Left ventricle myocardium inferior (tissue), 1 donor: ENCODE measurements at regions not wholly inside any gene's neighbourhood (a gene's known extent, or its start where the extent isn't known, plus 50 kb on each side); places are given as distances from the start of the nearest gene placed in this dataset.

Experiments
- DNase-seq: peaks from one replicate; pipeline ENCODE4 v3.0.0-alpha.2; 2020
- H3K27ac ChIP-seq: fragments of 200-600 bp; replicated peaks from 2 replicates; pipeline ENCODE4 v1.8.0; 2021
- H3K27me3 ChIP-seq: fragments of 200-600 bp; 2 replicates; pipeline ENCODE4 v1.8.0; 2021; ENCODE audit warnings: low read depth
- H3K36me3 ChIP-seq: fragments of 200-600 bp; 2 replicates; pipeline ENCODE4 v1.8.0; 2021
- H3K4me1 ChIP-seq: fragments of 200-600 bp; 2 replicates; pipeline ENCODE4 v1.8.0; 2021
- H3K4me3 ChIP-seq: fragments of 200-600 bp; 2 replicates; pipeline ENCODE4 v1.8.0; 2021; ENCODE audit warnings: mild to moderate bottlenecking, moderate library complexity
- H3K9me3 ChIP-seq: fragments of 200-600 bp; replicated peaks from 2 replicates; pipeline ENCODE4 v1.8.0; 2021
- CTCF ChIP-seq: fragments of 200-600 bp; IDR thresholded peaks from 2 replicates; pipeline ENCODE4 v1.8.0; 2021; ENCODE audit warnings: antibody characterized with exemption, mild to moderate bottlenecking, borderline replicate concordance
- intact Hi-C: fragments of 100-400 bp; cut with micrococcal nuclease; formaldehyde crosslinking; loops from one replicate; pipeline ENCODE4 v1.11.0; 2022
- donor health status: DM: no; HTN: yes; CAD: no; lungs with severe emphysema.

- TF ChIP-seq CTCF, result no peak
- Histone ChIP-seq H3K9me3 (no peaks in the 10 kb centered on the region), H3K4me1 (peaks cover 12% of the 10 kb centered on the region), H3K27ac (peak overlapping the region; percentile 3), H3K36me3 (no peaks in the 10 kb centered on the region), H3K27me3 (no peaks in the 10 kb centered on the region), H3K4me3 (no peak overlapping the region)
- intact Hi-C loops, result no loop called here
- DNase-seq, result no peak
Observed at GRCh38 chr13:33934343-33934742, 116.4 kb downstream of the RFC3 start.

GRCh38 chr13:33934951-33935371 is 117.0 kb downstream of the RFC3 start:
- Histone ChIP-seq H3K4me3 (no peak overlapping the region), H3K36me3 (no peaks in the 10 kb centered on the region), H3K27me3 (no peaks in the 10 kb centered on the region), H3K4me1 (peaks cover 12% of the 10 kb centered on the region), H3K27ac (no peak overlapping the region), H3K9me3 (no peaks in the 10 kb centered on the region)
- no peak for DNase-seq
- TF ChIP-seq CTCF, result no peak
- intact Hi-C loops, result no loop called here

DNA sequence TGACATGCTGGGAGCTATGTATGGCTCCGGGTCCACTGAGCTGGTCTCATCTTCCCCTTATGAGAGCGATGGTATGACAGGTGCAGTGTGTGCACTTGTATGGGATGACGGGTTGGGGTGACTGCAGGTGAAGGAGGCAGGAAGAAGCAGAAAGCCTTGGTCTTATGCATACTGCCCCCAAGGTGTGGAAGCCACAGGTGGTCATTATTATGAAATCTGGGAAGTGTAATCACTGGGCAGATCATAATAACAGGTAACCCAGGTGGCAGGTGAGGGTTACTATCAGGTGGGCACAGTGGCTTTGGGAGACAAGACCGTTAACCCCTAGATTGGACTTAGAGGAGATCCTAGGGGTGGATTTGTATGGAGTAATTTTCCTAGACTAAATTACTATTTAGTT is 118.0 kb downstream of the RFC3 start:
- DNase-seq, result no peak
- H3K9me3 ChIP-seq, result no peaks in the 10 kb centered on the region
- H3K4me1 ChIP-seq, result peaks cover 12% of the 10 kb centered on the region
- H3K4me3 ChIP-seq, result no peak overlapping the region
- TF ChIP-seq CTCF, result no peak
- no peaks in the 10 kb centered on the region for H3K36me3 ChIP-seq
- intact Hi-C loops, result no loop called here
- H3K27me3 ChIP-seq, result no peaks in the 10 kb centered on the region
- no peak overlapping the region for H3K27ac ChIP-seq

DNA sequence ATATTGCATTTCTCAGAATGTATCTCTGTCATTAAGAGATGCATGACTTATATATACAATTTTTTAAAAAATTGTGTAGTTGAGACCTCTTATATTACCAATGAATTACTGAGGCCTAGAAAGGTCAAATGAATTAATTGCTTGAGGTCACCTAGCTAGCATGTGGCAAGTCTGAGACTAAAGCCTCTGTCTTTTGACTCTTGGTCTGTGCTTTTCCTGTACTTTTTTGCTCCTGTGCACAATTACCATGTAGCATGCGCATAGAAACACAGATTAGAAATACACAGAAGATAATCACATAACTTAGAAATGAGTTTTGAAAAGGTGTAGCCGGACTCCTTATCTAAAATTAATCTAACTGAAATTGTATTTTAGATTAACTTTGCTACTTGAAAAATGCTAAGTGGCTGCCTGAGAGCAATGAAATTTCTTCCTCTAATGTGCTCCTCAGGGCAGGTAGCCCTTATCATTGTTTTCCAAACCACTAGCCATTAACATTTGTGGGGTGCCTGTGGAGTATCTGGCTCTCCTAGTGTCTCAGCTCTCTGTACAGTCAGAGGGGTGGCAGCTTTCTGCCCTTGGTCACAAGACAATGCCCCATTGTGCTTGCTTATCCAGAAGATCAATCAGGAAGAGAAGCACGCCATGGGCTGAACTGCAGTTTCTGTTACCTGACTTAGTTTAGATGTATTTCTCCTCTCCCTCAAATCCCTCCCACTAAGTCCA is 119.6 kb downstream of the RFC3 start:
- intact Hi-C loops, result no loop called here

GRCh38 chr13:33940256-33940655 is 122.3 kb downstream of the RFC3 start:
- Histone ChIP-seq H3K4me3 (no peak overlapping the region), H3K36me3 (no peaks in the 10 kb centered on the region), H3K27me3 (no peaks in the 10 kb centered on the region), H3K9me3 (no peaks in the 10 kb centered on the region), H3K27ac (no peak overlapping the region), H3K4me1 (peaks cover 8% of the 10 kb centered on the region)
- no peak for TF ChIP-seq CTCF
- no peak for DNase-seq
- intact Hi-C loops, result no loop called here

More for the DNA sequence above, 119.6 kb downstream of the RFC3 start:
- Histone ChIP-seq H3K9me3 (no peaks in the 10 kb centered on the region), H3K36me3 (no peaks in the 10 kb centered on the region), H3K4me1 (peaks cover 12% of the 10 kb centered on the region), H3K27me3 (no peaks in the 10 kb centered on the region), H3K4me3 (no peak overlapping the region), H3K27ac (no peak overlapping the region)
- no peak for DNase-seq
- no peak for TF ChIP-seq CTCF
